OCI-LY7 (cell line): ENCODE measurements at regions not wholly inside any gene's neighbourhood (a gene's known extent, or its start where the extent isn't known, plus 50 kb on each side); places are given as distances from the start of the nearest gene placed in this dataset.

Source experiments
- BruUV-seq: library from RNA; stranded (reverse); fragments of 400-500 nt; replicated peaks from 2 replicates; lab custom pipeline; 2021; lab: Mats Ljungman, UMichigan
- CTCF ChIA-PET: fragments of 300-600 bp; sonication (Branson Sonifier 250); formaldehyde crosslinking; loops from one replicate; lab custom pipeline; 2022; ENCODE audit warnings: antibody characterized with exemption; ENCODE audit not compliant: unreplicated experiment; lab: Charles Lee
- POLR2A ChIA-PET: fragments of 300-600 bp; sonication (Branson Sonifier 250); formaldehyde crosslinking; loops from one replicate; lab custom pipeline; 2022; ENCODE audit warnings: antibody characterized with exemption; lab: Charles Lee
- DNase-seq: peaks from one replicate; pipeline ENCODE4 v3.0.0-alpha.2; 2015; ENCODE audit warnings: low spot score
- H2AFZ ChIP-seq: fragments of 200-600 bp; sonication (generic), shearing (Covaris generic); 2 replicates; pipeline ENCODE4 v1.6.1; 2014; ENCODE audit warnings: mild to moderate bottlenecking, antibody characterized with exemption, low read length, moderate library complexity
- H3K27ac ChIP-seq: fragments of 200-600 bp; sonication (generic); 2 replicates; pipeline ENCODE4 v1.5.1; 2014; ENCODE audit warnings: mixed run types, low read depth, mild to moderate bottlenecking, moderate library complexity, low read length, inconsistent platforms; ENCODE audit not compliant: poor library complexity, severe bottlenecking
- H3K36me3 ChIP-seq: fragments of 200-600 bp; sonication (generic); 2 replicates; pipeline ENCODE4 v1.6.1; 2014; ENCODE audit warnings: mild to moderate bottlenecking, antibody characterized with exemption, low read length, moderate library complexity, mixed read lengths; ENCODE audit not compliant: insufficient read depth
- H3K4me1 ChIP-seq: fragments of 200-600 bp; sonication (generic); 2 replicates; pipeline ENCODE4 v1.5.1; 2014; ENCODE audit warnings: mild to moderate bottlenecking, low read length; ENCODE audit not compliant: insufficient read depth, poor library complexity, severe bottlenecking
- H3K4me2 ChIP-seq: fragments of 200-600 bp; sonication (generic); 2 replicates; pipeline ENCODE4 v1.6.1; 2014; ENCODE audit warnings: mild to moderate bottlenecking, low read length
- H3K4me3 ChIP-seq: fragments of 200-600 bp; sonication (generic); 2 replicates; pipeline ENCODE4 v1.5.1; 2014; ENCODE audit warnings: mild to moderate bottlenecking, low read depth, low read length; ENCODE audit not compliant: poor library complexity, severe bottlenecking
- H3K79me2 ChIP-seq: fragments of 200-600 bp; sonication (generic); 2 replicates; pipeline ENCODE4 v1.6.1; 2016; ENCODE audit warnings: low read depth, mild to moderate bottlenecking, low read length, moderate library complexity, mixed read lengths; ENCODE audit not compliant: insufficient read depth
- H3K9me2 ChIP-seq: fragments of 200-600 bp; sonication (generic); 2 replicates; pipeline ENCODE4 v1.6.1; 2016; ENCODE audit warnings: mild to moderate bottlenecking, low read length, mixed read lengths; ENCODE audit not compliant: insufficient read depth
- H3K9me3 ChIP-seq: fragments of 200-600 bp; sonication (generic); 2 replicates; pipeline ENCODE4 v1.6.1; 2014; ENCODE audit warnings: mild to moderate bottlenecking, mixed run types, low read length, mixed read lengths
- H4K20me1 ChIP-seq: fragments of 200-600 bp; sonication (generic); 2 replicates; pipeline ENCODE4 v1.6.1; 2014; ENCODE audit warnings: mild to moderate bottlenecking, antibody characterized with exemption, low read length, moderate library complexity, mixed read lengths; ENCODE audit not compliant: insufficient read depth
- EZH2phosphoT487 ChIP-seq: fragments of 200-600 bp; sonication (generic); IDR thresholded peaks from 2 replicates; pipeline ENCODE4 v1.6.1; 2018; ENCODE audit warnings: low read depth, borderline replicate concordance, mild to moderate bottlenecking, mixed run types, antibody characterized with exemption, low read length, moderate library complexity, mixed read lengths
- intact Hi-C: fragments of 100-400 bp; cut with micrococcal nuclease; formaldehyde crosslinking; loops from one replicate; pipeline ENCODE4 v1.10.0; 2022; ENCODE audit not compliant: unreplicated experiment
- TF ChIP-seq, protein P1 (sequence below): fragments of 200-600 bp; sonication (generic); conservative IDR thresholded peaks from 2 replicates; pipeline ENCODE4 v1.5.1; 2014; ENCODE audit warnings: mild to moderate bottlenecking, antibody characterized with exemption, low read length, moderate library complexity, mixed read lengths

DNA sequence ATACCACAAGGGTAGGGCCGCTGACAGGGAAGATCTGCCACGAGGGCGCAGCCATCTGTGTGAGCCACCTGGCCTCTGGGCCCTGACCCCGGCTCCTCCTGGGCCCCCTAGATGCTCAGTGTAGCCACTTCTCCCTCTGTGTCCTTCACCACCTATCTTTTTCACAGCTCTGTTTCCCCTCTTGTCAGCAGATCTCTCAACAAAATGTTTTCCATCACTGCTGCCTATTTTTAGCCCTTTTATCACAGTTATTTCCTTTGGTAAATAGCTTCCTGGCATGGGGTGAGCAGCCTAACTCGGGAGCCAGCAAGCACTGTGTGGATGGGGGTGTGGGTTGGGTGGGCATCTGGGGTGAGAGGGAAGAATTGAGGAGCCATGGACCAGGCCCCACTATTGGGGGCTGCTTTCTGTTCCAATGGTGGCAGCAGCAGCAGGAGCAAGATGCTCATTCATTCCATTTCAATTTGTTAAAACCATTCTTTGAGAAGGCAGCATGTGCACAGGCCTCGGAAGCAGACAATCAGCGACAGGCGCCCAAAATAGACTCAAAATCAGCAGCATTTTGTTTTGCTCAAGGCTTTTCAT is 135.2 kb upstream of the NAV2 start:
- Histone ChIP-seq H2AFZ (no peak overlapping the region), H3K9me2 (no peaks in the 10 kb centered on the region), H4K20me1 (no peaks in the 10 kb centered on the region), H3K36me3 (no peaks in the 10 kb centered on the region), H3K4me2 (no peak overlapping the region), H3K9me3 (no peaks in the 10 kb centered on the region), H3K27ac (no peak overlapping the region), H3K4me3 (no peak overlapping the region), H3K79me2 (no peaks in the 10 kb centered on the region; the same call in 1 of the 2 replicates), H3K4me1 (no peaks in the 10 kb centered on the region)
- no TSS peak for BruUV-seq
- TF ChIP-seq, protein P1, sequence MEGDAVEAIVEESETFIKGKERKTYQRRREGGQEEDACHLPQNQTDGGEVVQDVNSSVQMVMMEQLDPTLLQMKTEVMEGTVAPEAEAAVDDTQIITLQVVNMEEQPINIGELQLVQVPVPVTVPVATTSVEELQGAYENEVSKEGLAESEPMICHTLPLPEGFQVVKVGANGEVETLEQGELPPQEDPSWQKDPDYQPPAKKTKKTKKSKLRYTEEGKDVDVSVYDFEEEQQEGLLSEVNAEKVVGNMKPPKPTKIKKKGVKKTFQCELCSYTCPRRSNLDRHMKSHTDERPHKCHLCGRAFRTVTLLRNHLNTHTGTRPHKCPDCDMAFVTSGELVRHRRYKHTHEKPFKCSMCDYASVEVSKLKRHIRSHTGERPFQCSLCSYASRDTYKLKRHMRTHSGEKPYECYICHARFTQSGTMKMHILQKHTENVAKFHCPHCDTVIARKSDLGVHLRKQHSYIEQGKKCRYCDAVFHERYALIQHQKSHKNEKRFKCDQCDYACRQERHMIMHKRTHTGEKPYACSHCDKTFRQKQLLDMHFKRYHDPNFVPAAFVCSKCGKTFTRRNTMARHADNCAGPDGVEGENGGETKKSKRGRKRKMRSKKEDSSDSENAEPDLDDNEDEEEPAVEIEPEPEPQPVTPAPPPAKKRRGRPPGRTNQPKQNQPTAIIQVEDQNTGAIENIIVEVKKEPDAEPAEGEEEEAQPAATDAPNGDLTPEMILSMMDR, result no peak
- TF ChIP-seq EZH2phosphoT487, result no peak
- CTCF ChIA-PET, result no interaction called here
- intact Hi-C loops, result no loop called here
- no peak for DNase-seq
- POLR2A ChIA-PET, result no interaction called here

DNA sequence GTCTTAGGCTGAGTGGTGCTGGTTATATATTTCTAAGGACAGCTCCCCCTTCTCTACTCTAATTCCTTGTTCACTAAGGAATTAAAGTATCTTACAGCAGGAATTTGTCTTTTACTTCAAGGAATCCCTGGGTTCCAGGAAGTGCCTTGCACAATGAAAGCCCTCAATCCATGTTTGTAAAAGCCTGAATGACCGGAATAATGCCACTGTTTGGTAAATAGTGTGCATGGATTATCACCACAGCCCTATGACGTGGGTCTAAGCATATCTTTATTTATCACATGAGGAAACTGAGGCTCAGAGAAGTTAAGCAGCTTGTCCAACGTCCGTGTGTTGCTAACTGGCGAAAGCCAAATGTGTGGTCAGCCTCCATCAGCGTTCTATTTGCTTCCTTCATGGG is 135.7 kb upstream of the NAV2 start:
- Histone ChIP-seq H3K4me3 (no peak overlapping the region), H3K27ac (no peak overlapping the region), H3K36me3 (no peaks in the 10 kb centered on the region), H3K79me2 (no peaks in the 10 kb centered on the region; the same call in 1 of the 2 replicates), H2AFZ (no peak overlapping the region; the same call in 1 of the 2 replicates), H3K4me2 (no peak overlapping the region), H3K9me2 (no peaks in the 10 kb centered on the region), H3K4me1 (no peaks in the 10 kb centered on the region), H4K20me1 (no peaks in the 10 kb centered on the region), H3K9me3 (no peaks in the 10 kb centered on the region)
- intact Hi-C loops, result no loop called here
- TF ChIP-seq EZH2phosphoT487, result no peak
- TF ChIP-seq, protein P1, result no peak
- POLR2A ChIA-PET, result interaction anchor here (1.0 kb wide), 1 partner anchor 16 kb away, joined by 3 read pairs; no protein-coding TSS in a partner anchor
- DNase-seq, result no peak
- no TSS peak for BruUV-seq
- CTCF ChIA-PET, result no interaction called here

DNA sequence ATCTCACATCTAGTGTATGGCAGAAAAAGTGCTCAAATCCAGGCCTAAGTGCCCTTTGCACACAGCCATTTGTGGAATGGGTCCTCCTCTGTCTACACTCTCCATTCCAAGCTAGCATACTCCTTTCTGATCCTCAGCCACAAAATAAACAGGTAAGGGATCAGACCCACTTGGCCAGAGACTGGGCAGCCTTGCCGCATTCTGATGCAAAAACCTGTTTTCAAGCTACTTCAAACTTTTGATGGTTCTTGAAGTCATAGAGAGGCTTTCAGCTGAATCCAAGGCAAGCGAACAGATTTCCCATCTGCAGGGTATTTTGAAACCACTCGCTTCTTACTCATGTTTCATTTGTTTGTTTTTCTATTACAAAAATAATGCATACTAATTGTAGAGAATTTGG is 136.6 kb upstream of the NAV2 start:
- no peak overlapping the region for H2AFZ ChIP-seq
- no peaks in the 10 kb centered on the region; the same call in 1 of the 2 replicates for H3K79me2 ChIP-seq
- no peaks in the 10 kb centered on the region for H3K4me1 ChIP-seq
- no peak overlapping the region for H3K4me3 ChIP-seq
- TF ChIP-seq, protein P1, result no peak
- no peak for TF ChIP-seq EZH2phosphoT487
- no peaks in the 10 kb centered on the region for H3K36me3 ChIP-seq
- no peaks in the 10 kb centered on the region for H3K9me3 ChIP-seq
- H3K4me2 ChIP-seq, result no peak overlapping the region
- CTCF ChIA-PET, result no interaction called here
- BruUV-seq, result no TSS peak
- POLR2A ChIA-PET, result interaction anchor here (1.0 kb wide), 1 partner anchor 15 kb away, joined by 3 read pairs; no protein-coding TSS in a partner anchor
- DNase-seq, result no peak
- no peak overlapping the region for H3K27ac ChIP-seq
- intact Hi-C loops, result no loop called here
- H3K9me2 ChIP-seq, result no peaks in the 10 kb centered on the region
- H4K20me1 ChIP-seq, result no peaks in the 10 kb centered on the region
